Activated T-helper 2 cell treated with anti-CD3 and anti-CD28 coated beads, Interferon-gamma antibody, Interleukin-2, Interleukin-4, amounts not matched to agents 10 μg/mL and 5 μg/mL and 100 μg/mL, durations not matched to agents 14 hours and 24 hours and 36 hours (primary cell): ENCODE measurements at regions not wholly inside any gene's neighbourhood (a gene's known extent, or its start where the extent isn't known, plus 50 kb on each side); places are given as distances from the start of the nearest gene placed in this dataset.

Source experiments
- DNase-seq: peaks from one replicate; pipeline ENCODE4 v3.0.0; 2021; ENCODE audit warnings: low spot score
- H3K27ac Mint-ChIP-seq: one replicate; pipeline ENCODE4 v1.8.0; 2021; ENCODE audit warnings: mixed read lengths
- H3K27me3 Mint-ChIP-seq: one replicate; pipeline ENCODE4 v1.8.0; 2021; ENCODE audit warnings: low read depth, mixed read lengths
- H3K36me3 Mint-ChIP-seq: one replicate; pipeline ENCODE4 v1.8.0; 2021; ENCODE audit warnings: low read depth, mixed read lengths
- H3K4me1 Mint-ChIP-seq: one replicate; pipeline ENCODE4 v1.8.0; 2021; ENCODE audit warnings: low read depth, mixed read lengths
- H3K4me3 Mint-ChIP-seq: one replicate; pipeline ENCODE4 v1.8.0; 2021; ENCODE audit warnings: low read depth, mild to moderate bottlenecking, moderate library complexity, mixed read lengths
- H3K9me3 Mint-ChIP-seq: one replicate; pipeline ENCODE4 v1.8.0; 2021; ENCODE audit warnings: mixed read lengths
- intact Hi-C: fragments of 100-400 bp; cut with micrococcal nuclease; formaldehyde crosslinking; loops from one replicate; pipeline ENCODE4 v1.15.1; 2023

DNA sequence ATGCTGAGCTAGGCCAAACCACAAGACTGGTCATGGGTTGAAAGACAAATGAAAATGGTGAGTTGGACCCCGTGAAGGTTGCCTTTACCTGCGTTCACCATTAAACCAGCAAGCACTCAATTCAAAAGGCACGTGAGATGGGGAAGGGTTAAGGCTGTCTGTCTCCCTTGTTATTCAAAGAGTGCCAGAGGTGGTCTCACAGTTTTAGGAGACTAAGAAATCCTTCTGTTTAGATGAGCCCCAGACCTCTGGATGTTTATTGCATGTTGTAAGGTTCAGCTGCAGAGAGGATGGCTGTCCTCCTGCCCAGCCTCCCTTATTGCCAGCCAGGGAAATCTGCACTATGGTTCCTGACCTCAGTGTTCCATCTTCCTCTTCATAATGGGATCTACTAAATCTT, 498.0 kb upstream of the CELF2 start:
- Mint-ChIP-seq H3K4me1 (no peaks in the 10 kb centered on the region), H3K36me3 (no peaks in the 10 kb centered on the region), H3K4me3 (no peak overlapping the region), H3K9me3 (no peaks in the 10 kb centered on the region), H3K27ac (no peak overlapping the region), H3K27me3 (peaks cover 4% of the 10 kb centered on the region)
- intact Hi-C loops, result no loop called here
- DNase-seq, result no peak

GRCh38 chr10:10520491-10521385, 496.9 kb upstream of the CELF2 start:
- no peak for DNase-seq
- intact Hi-C loops, result no loop called here
- Mint-ChIP-seq H3K36me3 (no peaks in the 10 kb centered on the region), H3K9me3 (no peaks in the 10 kb centered on the region), H3K4me1 (no peaks in the 10 kb centered on the region), H3K4me3 (no peak overlapping the region), H3K27ac (no peak overlapping the region), H3K27me3 (peaks cover 4% of the 10 kb centered on the region)

- intact Hi-C loops, result no loop called here
- Mint-ChIP-seq H3K9me3 (no peaks in the 10 kb centered on the region), H3K27me3 (no peaks in the 10 kb centered on the region)
Observed at GRCh38 chr10:10526846-10527245, 490.8 kb upstream of the CELF2 start.

DNA sequence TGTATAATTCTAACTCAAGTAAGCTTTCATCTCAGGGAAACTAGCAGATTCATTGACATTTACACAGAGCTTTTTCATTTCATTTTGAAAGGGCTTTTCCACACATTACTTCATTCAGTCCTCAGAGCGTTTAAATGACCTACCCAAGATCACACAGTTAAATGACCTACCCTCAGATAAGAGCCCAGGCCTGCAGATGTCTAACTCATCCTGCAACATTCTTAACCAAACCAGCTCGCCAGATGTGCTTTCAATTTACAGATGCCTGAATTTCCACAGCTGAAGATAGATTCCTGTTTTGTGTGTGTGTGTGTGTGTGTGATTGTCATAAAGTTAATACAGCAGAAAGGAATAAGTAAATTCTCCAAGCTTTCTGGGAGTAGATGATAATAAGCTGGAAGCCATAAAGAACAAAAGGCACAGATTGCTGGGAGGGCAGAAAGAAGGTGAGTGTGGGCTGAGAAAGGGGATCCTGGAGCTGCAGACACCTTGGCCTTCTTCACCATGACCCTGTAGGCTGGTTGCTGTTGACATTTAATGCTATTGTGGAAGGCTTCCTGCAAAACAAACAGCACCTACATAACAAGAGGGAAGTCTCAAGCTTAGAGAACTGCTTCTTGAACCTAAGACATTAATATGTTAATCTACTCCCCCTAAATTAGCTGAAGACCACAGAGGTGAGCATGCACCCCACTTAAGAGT, 489.7 kb upstream of the CELF2 start:
- no peak for DNase-seq
- H3K27ac Mint-ChIP-seq, result no peak overlapping the region
- H3K4me3 Mint-ChIP-seq, result no peak overlapping the region
- no peaks in the 10 kb centered on the region for H3K27me3 Mint-ChIP-seq
- intact Hi-C loops, result no loop called here
- H3K4me1 Mint-ChIP-seq, result no peaks in the 10 kb centered on the region
- no peaks in the 10 kb centered on the region for H3K36me3 Mint-ChIP-seq
- H3K9me3 Mint-ChIP-seq, result no peaks in the 10 kb centered on the region

More at GRCh38 chr10:10526846-10527245, 490.8 kb upstream of the CELF2 start:
- no peak overlapping the region for H3K27ac Mint-ChIP-seq
- H3K4me3 Mint-ChIP-seq, result no peak overlapping the region
- no peaks in the 10 kb centered on the region for H3K4me1 Mint-ChIP-seq
- no peak for DNase-seq
- H3K36me3 Mint-ChIP-seq, result no peaks in the 10 kb centered on the region

DNA sequence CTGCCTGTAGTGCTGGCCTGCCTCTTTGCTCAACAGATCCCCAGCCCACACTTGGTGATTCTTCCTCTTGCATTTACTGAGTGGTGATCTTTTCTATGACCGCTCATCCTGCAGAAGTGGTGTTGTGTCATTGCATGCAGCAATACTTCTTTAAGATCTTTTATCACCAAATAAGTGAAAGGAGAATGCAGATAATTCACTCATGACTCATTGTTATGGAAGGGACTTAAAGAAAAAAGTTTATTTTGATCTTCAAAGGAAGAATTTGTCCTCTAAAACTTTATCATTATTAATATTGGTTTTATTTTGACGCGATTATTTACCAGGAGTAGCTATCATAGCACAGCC, 489.1 kb upstream of the CELF2 start:
- Mint-ChIP-seq H3K36me3 (no peaks in the 10 kb centered on the region), H3K27ac (no peak overlapping the region), H3K4me3 (no peak overlapping the region), H3K9me3 (no peaks in the 10 kb centered on the region), H3K27me3 (no peaks in the 10 kb centered on the region), H3K4me1 (no peaks in the 10 kb centered on the region)
- DNase-seq, result no peak
- intact Hi-C loops, result no loop called here

GRCh38 chr10:10530313-10530712, 487.4 kb upstream of the CELF2 start:
- intact Hi-C loops, result no loop called here
- no peak for DNase-seq
- Mint-ChIP-seq H3K27me3 (no peaks in the 10 kb centered on the region), H3K4me1 (no peaks in the 10 kb centered on the region), H3K4me3 (no peak overlapping the region), H3K27ac (no peak overlapping the region), H3K36me3 (no peaks in the 10 kb centered on the region), H3K9me3 (no peaks in the 10 kb centered on the region)

DNA sequence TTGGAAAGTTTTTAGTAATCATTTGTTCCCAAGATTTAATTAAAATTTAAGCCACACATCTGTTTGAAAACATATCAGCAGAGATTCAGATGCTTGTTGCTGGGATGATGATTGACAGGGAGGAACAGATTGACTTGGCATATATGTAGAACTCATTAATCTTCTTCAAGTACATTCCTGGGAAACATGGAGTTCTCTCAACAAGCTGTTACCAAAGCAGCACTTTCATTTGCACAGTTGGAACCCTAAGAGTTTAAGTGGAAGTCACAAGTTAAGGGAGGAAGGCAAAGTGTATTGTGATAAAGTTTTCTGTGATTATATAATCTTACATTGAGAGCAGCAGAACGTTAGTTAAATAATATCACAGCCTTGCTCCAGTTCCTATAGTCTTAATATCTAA, 485.4 kb upstream of the CELF2 start:
- intact Hi-C loops, result no loop called here
- H3K9me3 Mint-ChIP-seq, result no peaks in the 10 kb centered on the region
- H3K4me3 Mint-ChIP-seq, result no peak overlapping the region
- H3K4me1 Mint-ChIP-seq, result no peaks in the 10 kb centered on the region
- H3K36me3 Mint-ChIP-seq, result no peaks in the 10 kb centered on the region
- H3K27me3 Mint-ChIP-seq, result no peaks in the 10 kb centered on the region
- no peak for DNase-seq
- no peak overlapping the region for H3K27ac Mint-ChIP-seq

DNA sequence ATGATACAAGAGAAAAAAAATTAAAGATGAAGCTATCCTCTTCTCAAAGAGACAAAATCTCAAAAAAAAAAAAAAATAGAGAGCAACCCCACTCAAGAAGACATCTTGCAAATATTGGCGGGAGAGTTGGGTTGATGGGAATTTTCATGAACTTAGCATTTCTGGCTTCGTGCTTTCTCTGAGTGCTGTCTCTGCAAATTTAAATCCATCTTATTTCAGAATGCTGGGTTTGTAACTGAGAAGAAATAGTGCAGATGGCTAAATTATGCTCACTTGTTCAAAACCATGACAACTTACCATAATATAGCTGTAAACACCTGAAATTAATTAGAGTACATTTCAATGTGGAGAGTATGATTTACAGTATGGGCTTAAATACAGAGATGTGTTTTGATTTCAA, 484.8 kb upstream of the CELF2 start:
- no peaks in the 10 kb centered on the region for H3K27me3 Mint-ChIP-seq
- H3K4me3 Mint-ChIP-seq, result no peak overlapping the region
- intact Hi-C loops, result no loop called here
- no peak overlapping the region for H3K27ac Mint-ChIP-seq
- H3K4me1 Mint-ChIP-seq, result no peaks in the 10 kb centered on the region
- no peaks in the 10 kb centered on the region for H3K9me3 Mint-ChIP-seq
- no peak for DNase-seq
- H3K36me3 Mint-ChIP-seq, result no peaks in the 10 kb centered on the region

GRCh38 chr10:10533437-10533836, 484.2 kb upstream of the CELF2 start:
- intact Hi-C loops, result no loop called here
- Mint-ChIP-seq H3K4me1 (no peaks in the 10 kb centered on the region), H3K4me3 (no peak overlapping the region), H3K36me3 (no peaks in the 10 kb centered on the region), H3K27me3 (no peaks in the 10 kb centered on the region), H3K9me3 (no peaks in the 10 kb centered on the region), H3K27ac (no peak overlapping the region)
- DNase-seq, result no peak

GRCh38 chr10:10538326-10538725, 479.3 kb upstream of the CELF2 start:
- Mint-ChIP-seq H3K27me3 (no peaks in the 10 kb centered on the region), H3K36me3 (no peaks in the 10 kb centered on the region), H3K4me1 (no peaks in the 10 kb centered on the region), H3K4me3 (no peak overlapping the region), H3K27ac (no peak overlapping the region), H3K9me3 (no peaks in the 10 kb centered on the region)
- intact Hi-C loops, result no loop called here
- DNase-seq, result no peak

GRCh38 chr10:10540398-10540797, 477.3 kb upstream of the CELF2 start:
- H3K27me3 Mint-ChIP-seq, result no peaks in the 10 kb centered on the region
- intact Hi-C loops, result no loop called here
- no peaks in the 10 kb centered on the region for H3K9me3 Mint-ChIP-seq
- no peak overlapping the region for H3K27ac Mint-ChIP-seq
- H3K36me3 Mint-ChIP-seq, result no peaks in the 10 kb centered on the region
- H3K4me3 Mint-ChIP-seq, result no peak overlapping the region
- DNase-seq, result no peak
- H3K4me1 Mint-ChIP-seq, result no peaks in the 10 kb centered on the region

DNA sequence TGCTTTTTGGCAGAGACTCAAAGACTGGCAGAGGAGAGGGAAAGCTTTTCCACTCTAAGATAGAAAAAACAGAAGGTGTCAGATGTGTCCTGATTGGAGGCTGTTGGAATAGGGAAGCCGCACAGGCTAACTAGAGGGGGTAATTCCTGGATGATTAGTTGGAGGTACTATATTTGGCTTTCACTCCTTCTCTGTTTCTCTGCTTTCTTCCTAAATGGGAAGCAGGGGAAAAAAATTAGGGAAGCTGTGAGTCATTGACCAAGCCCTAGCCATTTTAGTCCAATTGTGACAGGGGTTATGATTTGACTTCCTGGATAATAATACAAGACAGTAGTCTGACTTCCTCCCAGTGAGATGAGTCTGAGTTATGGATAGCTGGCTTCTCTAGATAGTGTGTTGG, 475.2 kb upstream of the CELF2 start:
- no peak overlapping the region for H3K27ac Mint-ChIP-seq

GRCh38 chr10:10544890-10545289, 472.8 kb upstream of the CELF2 start:
- H3K4me3 Mint-ChIP-seq, result no peak overlapping the region
- no peaks in the 10 kb centered on the region for H3K27me3 Mint-ChIP-seq
- H3K9me3 Mint-ChIP-seq, result no peaks in the 10 kb centered on the region
- H3K36me3 Mint-ChIP-seq, result no peaks in the 10 kb centered on the region
- intact Hi-C loops, result no loop called here
- H3K27ac Mint-ChIP-seq, result no peak overlapping the region
- DNase-seq, result no peak
- H3K4me1 Mint-ChIP-seq, result no peaks in the 10 kb centered on the region

More for the DNA sequence above, 475.2 kb upstream of the CELF2 start:
- no peak for DNase-seq
- Mint-ChIP-seq H3K9me3 (no peaks in the 10 kb centered on the region), H3K4me3 (no peak overlapping the region), H3K36me3 (no peaks in the 10 kb centered on the region), H3K27me3 (no peaks in the 10 kb centered on the region), H3K4me1 (no peaks in the 10 kb centered on the region)
- intact Hi-C loops, result no loop called here
